ENCODE measurements at regions not wholly inside any gene's neighbourhood (a gene's known extent, or its start where the extent isn't known, plus 50 kb on each side); places are given as distances from the start of the nearest gene placed in this dataset.

- Histone ChIP-seq H3K9me3 (ENCODE audit: insufficient read depth, low read length) (no peaks in the 10 kb centered on the region), H3K9ac (ENCODE audit: insufficient read length, low read depth) (no peak overlapping the region), H3K4me1 (ENCODE audit: insufficient read depth, insufficient read length) (no peaks in the 10 kb centered on the region), H3K27me3 (ENCODE audit: insufficient read depth, insufficient read length) (no peaks in the 10 kb centered on the region), H3K36me3 (ENCODE audit: insufficient read depth, insufficient read length, low read length) (no peaks in the 10 kb centered on the region), H3K4me3 (ENCODE audit: insufficient read length, low read depth) (no peak overlapping the region)
- no peak for DNase-seq (ENCODE audit: low read depth, low spot score)
- TF ChIP-seq ZNF274 (IDR thresholded peaks at IDR 0.05; ENCODE audit: low read depth, low read length) (no peak), SUZ12 (IDR thresholded peaks at IDR 0.05; ENCODE audit: extremely low read depth, insufficient read depth, insufficient read length) (no peak), YY1 (IDR thresholded peaks at IDR 0.05; ENCODE audit: insufficient read depth, insufficient read length) (no peak)
Measured at GRCh38 chr18:2356906-2357305, 214.4 kb downstream of the METTL4 start.

DNA sequence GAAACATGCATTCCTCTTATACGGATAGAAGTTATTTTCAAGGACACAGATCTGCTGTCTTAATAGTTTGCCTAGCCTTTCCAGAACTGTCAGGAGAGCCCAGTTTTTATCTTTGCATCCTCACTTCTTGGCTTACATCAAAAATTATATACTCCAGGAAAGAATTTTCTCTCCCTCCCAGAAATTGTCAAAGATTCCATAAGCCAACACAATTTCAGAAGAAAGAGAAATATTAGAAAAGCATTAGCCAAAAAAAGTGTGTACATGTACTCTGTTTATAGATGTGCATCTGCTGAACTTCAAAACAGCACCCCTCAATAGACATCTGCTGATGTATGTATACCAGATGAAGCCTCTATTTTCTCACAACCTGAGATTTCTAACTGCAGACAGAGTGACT, 210.4 kb downstream of the METTL4 start:
- Histone ChIP-seq H3K27me3 (ENCODE audit: insufficient read depth, insufficient read length) (no peaks in the 10 kb centered on the region), H3K4me3 (ENCODE audit: insufficient read length, low read depth) (no peak overlapping the region), H3K9ac (ENCODE audit: insufficient read length, low read depth) (no peak overlapping the region), H3K36me3 (ENCODE audit: insufficient read depth, insufficient read length, low read length) (no peaks in the 10 kb centered on the region), H3K4me1 (ENCODE audit: insufficient read depth, insufficient read length) (no peaks in the 10 kb centered on the region), H3K9me3 (ENCODE audit: insufficient read depth, low read length) (no peaks in the 10 kb centered on the region)
- DNase-seq (ENCODE audit: low read depth, low spot score), result no peak
- no peak for TF ChIP-seq ZNF274 (IDR thresholded peaks at IDR 0.05; ENCODE audit: low read depth, low read length)
- no peak for TF ChIP-seq YY1 (IDR thresholded peaks at IDR 0.05; ENCODE audit: insufficient read depth, insufficient read length)
- no peak for TF ChIP-seq SUZ12 (IDR thresholded peaks at IDR 0.05; ENCODE audit: extremely low read depth, insufficient read depth, insufficient read length)

DNA sequence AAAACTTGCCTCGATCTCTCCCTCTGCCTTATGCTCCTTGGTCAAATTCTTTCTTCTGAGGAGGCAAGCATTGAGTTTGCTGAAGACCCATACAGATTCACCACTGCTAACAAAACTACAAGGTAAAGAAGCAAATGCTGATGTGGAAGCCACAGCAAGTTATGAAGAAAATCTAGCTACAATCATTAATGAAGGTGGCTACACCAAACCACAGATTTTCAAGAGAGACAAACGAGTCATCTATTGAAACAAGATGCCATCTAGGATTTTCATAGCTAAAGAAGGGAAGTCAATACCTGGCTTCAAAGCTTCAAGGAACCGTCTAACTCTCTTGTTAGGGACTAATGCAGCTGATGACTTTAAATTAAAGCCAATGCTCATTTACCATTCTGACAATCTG, 203.2 kb downstream of the METTL4 start:
- Histone ChIP-seq H3K4me3 (ENCODE audit: insufficient read length, low read depth) (no peak overlapping the region), H3K9ac (ENCODE audit: insufficient read length, low read depth) (no peak overlapping the region), H3K27me3 (ENCODE audit: insufficient read depth, insufficient read length) (no peaks in the 10 kb centered on the region), H3K9me3 (ENCODE audit: insufficient read depth, low read length) (no peaks in the 10 kb centered on the region), H3K4me1 (ENCODE audit: insufficient read depth, insufficient read length) (no peaks in the 10 kb centered on the region), H3K36me3 (ENCODE audit: insufficient read depth, insufficient read length, low read length) (no peaks in the 10 kb centered on the region)
- no peak for TF ChIP-seq YY1 (IDR thresholded peaks at IDR 0.05; ENCODE audit: insufficient read depth, insufficient read length)
- TF ChIP-seq SUZ12 (IDR thresholded peaks at IDR 0.05; ENCODE audit: extremely low read depth, insufficient read depth, insufficient read length), result no peak
- DNase-seq (ENCODE audit: low read depth, low spot score), result no peak

DNA sequence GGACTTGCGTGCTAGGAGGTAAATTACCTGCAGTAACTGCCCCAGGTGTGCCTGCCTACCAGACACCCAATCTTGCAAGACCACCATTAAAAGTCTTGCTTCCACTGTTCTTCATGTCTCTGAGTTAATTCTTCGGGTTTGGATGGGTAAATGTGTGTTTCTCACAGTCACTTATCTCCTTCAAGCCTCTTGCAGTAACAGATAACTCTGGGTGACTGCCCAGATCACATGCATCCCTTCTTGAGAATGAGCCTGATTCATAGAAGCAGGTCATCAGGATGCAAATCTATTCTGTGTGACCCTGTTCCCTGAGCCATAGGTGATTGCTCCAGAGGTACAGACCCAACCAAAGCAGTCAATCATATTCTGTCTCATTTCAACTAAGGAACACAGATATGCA, 194.6 kb downstream of the METTL4 start:
- Histone ChIP-seq H3K9ac (ENCODE audit: insufficient read length, low read depth) (no peak overlapping the region), H3K4me3 (ENCODE audit: insufficient read length, low read depth) (no peak overlapping the region), H3K36me3 (ENCODE audit: insufficient read depth, insufficient read length, low read length) (no peaks in the 10 kb centered on the region), H3K27me3 (ENCODE audit: insufficient read depth, insufficient read length) (no peaks in the 10 kb centered on the region), H3K4me1 (ENCODE audit: insufficient read depth, insufficient read length) (no peaks in the 10 kb centered on the region), H3K9me3 (ENCODE audit: insufficient read depth, low read length) (no peaks in the 10 kb centered on the region)
- TF ChIP-seq YY1 (IDR thresholded peaks at IDR 0.05; ENCODE audit: insufficient read depth, insufficient read length), result no peak
- no peak for TF ChIP-seq SUZ12 (IDR thresholded peaks at IDR 0.05; ENCODE audit: extremely low read depth, insufficient read depth, insufficient read length)
- TF ChIP-seq ZNF274 (IDR thresholded peaks at IDR 0.05; ENCODE audit: low read depth, low read length), result no peak
- no peak for DNase-seq (ENCODE audit: low read depth, low spot score)

DNA sequence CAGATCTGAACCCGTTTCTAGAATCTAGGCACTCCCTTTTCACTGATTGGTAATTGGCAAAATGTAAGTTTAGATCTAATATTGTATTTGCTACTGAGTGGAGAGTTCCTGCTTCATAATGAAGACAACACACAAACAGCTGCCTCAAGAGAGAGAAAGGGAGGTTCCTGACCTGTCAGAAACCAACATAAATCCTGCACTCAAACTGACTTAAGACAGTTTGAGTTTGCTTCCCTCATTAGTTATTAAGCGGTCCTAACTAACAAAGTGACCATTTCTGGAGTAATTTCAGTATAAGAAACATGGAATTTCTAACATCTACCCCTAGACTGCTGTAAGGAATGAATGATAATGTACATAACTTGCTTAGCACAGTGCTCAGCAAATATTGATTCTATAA, 191.2 kb downstream of the METTL4 start:
- no peaks in the 10 kb centered on the region for H3K9me3 ChIP-seq (ENCODE audit: insufficient read depth, low read length)
- H3K9ac ChIP-seq (ENCODE audit: insufficient read length, low read depth), result no peak overlapping the region
- no peak overlapping the region for H3K4me3 ChIP-seq (ENCODE audit: insufficient read length, low read depth)
- no peak for TF ChIP-seq ZNF274 (IDR thresholded peaks at IDR 0.05; ENCODE audit: low read depth, low read length)
- TF ChIP-seq YY1 (IDR thresholded peaks at IDR 0.05; ENCODE audit: insufficient read depth, insufficient read length), result no peak
- no peak for TF ChIP-seq SUZ12 (IDR thresholded peaks at IDR 0.05; ENCODE audit: extremely low read depth, insufficient read depth, insufficient read length)
- H3K4me1 ChIP-seq (ENCODE audit: insufficient read depth, insufficient read length), result no peaks in the 10 kb centered on the region
- H3K27me3 ChIP-seq (ENCODE audit: insufficient read depth, insufficient read length), result no peaks in the 10 kb centered on the region
- no peaks in the 10 kb centered on the region for H3K36me3 ChIP-seq (ENCODE audit: insufficient read depth, insufficient read length, low read length)
- DNase-seq (ENCODE audit: low read depth, low spot score), result no peak

GRCh38 chr18:2381539-2381938, 189.8 kb downstream of the METTL4 start:
- peaks cover under 1% of the 10 kb centered on the region; the same call in 1 of the 2 replicates for H3K9me3 ChIP-seq (ENCODE audit: insufficient read depth, low read length)
- TF ChIP-seq SUZ12 (IDR thresholded peaks at IDR 0.05; ENCODE audit: extremely low read depth, insufficient read depth, insufficient read length) (no peak), YY1 (IDR thresholded peaks at IDR 0.05; ENCODE audit: insufficient read depth, insufficient read length) (no peak), ZNF274 (IDR thresholded peaks at IDR 0.05; ENCODE audit: low read depth, low read length) (no peak)
- H3K36me3 ChIP-seq (ENCODE audit: insufficient read depth, insufficient read length, low read length), result no peaks in the 10 kb centered on the region
- no peaks in the 10 kb centered on the region for H3K27me3 ChIP-seq (ENCODE audit: insufficient read depth, insufficient read length)
- no peak for DNase-seq (ENCODE audit: low read depth, low spot score)
- no peaks in the 10 kb centered on the region for H3K4me1 ChIP-seq (ENCODE audit: insufficient read depth, insufficient read length)
- no peak overlapping the region for H3K4me3 ChIP-seq (ENCODE audit: insufficient read length, low read depth)
- H3K9ac ChIP-seq (ENCODE audit: insufficient read length, low read depth), result no peak overlapping the region

DNA sequence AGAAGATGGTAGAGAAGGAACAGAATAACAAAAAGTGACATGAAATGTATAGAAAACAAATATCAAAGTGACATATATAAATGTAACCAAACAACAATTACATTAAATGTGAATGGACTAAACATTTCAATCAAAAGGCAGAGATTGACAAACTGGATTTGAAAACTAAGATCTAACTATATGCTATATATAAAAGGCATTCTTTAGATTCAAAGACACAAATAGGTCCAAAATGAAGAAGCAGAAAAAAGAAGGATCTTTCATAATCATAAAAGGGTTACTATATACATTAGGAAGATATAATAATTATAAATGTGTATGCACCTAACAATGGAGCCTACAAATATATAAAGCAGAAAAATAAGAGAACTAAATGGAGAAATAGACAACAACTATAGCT, 183.7 kb downstream of the METTL4 start:
- H3K4me3 ChIP-seq (ENCODE audit: insufficient read length, low read depth), result no peak overlapping the region
- H3K36me3 ChIP-seq (ENCODE audit: insufficient read depth, insufficient read length, low read length), result no peaks in the 10 kb centered on the region
- peaks cover 16% of the 10 kb centered on the region for H3K9me3 ChIP-seq (ENCODE audit: insufficient read depth, low read length)
- no peak overlapping the region for H3K9ac ChIP-seq (ENCODE audit: insufficient read length, low read depth)
- DNase-seq (ENCODE audit: low read depth, low spot score), result no peak
- no peak for TF ChIP-seq SUZ12 (IDR thresholded peaks at IDR 0.05; ENCODE audit: extremely low read depth, insufficient read depth, insufficient read length)
- no peak for TF ChIP-seq YY1 (IDR thresholded peaks at IDR 0.05; ENCODE audit: insufficient read depth, insufficient read length)
- TF ChIP-seq ZNF274 (IDR thresholded peaks at IDR 0.05; ENCODE audit: low read depth, low read length), result no peak
- H3K27me3 ChIP-seq (ENCODE audit: insufficient read depth, insufficient read length), result no peaks in the 10 kb centered on the region
- H3K4me1 ChIP-seq (ENCODE audit: insufficient read depth, insufficient read length), result no peaks in the 10 kb centered on the region

DNA sequence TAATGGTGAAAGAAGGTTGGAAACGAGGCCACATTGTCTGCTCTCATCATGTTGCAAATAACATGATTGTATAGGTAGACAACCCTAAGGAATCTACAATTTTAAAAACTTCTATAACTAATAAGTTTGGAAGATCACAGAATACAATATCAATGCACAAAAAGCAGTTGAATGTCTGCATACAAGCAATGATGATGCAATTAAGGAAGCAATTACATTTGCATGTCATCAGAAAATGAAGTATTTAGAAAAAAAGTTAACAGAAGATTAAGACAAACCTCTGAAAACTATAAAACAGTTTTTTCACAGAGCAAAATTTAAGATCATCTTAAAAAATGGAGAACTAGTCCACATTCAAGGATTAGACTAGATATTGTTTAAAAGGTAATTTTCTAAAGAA, 181.1 kb downstream of the METTL4 start:
- Histone ChIP-seq H3K4me1 (ENCODE audit: insufficient read depth, insufficient read length) (no peaks in the 10 kb centered on the region), H3K9ac (ENCODE audit: insufficient read length, low read depth) (no peak overlapping the region), H3K36me3 (ENCODE audit: insufficient read depth, insufficient read length, low read length) (no peaks in the 10 kb centered on the region), H3K4me3 (ENCODE audit: insufficient read length, low read depth) (no peak overlapping the region), H3K27me3 (ENCODE audit: insufficient read depth, insufficient read length) (no peaks in the 10 kb centered on the region), H3K9me3 (ENCODE audit: insufficient read depth, low read length) (peaks cover 16% of the 10 kb centered on the region)
- DNase-seq (ENCODE audit: low read depth, low spot score), result no peak
- TF ChIP-seq YY1 (IDR thresholded peaks at IDR 0.05; ENCODE audit: insufficient read depth, insufficient read length), result no peak
- TF ChIP-seq ZNF274 (IDR thresholded peaks at IDR 0.05; ENCODE audit: low read depth, low read length), result no peak
- no peak for TF ChIP-seq SUZ12 (IDR thresholded peaks at IDR 0.05; ENCODE audit: extremely low read depth, insufficient read depth, insufficient read length)

All from NT2/D1 (cell line).